ENCODE measurements at regions not wholly inside any gene's neighbourhood (a gene's known extent, or its start where the extent isn't known, plus 50 kb on each side); places are given as distances from the start of the nearest gene placed in this dataset.

DNA sequence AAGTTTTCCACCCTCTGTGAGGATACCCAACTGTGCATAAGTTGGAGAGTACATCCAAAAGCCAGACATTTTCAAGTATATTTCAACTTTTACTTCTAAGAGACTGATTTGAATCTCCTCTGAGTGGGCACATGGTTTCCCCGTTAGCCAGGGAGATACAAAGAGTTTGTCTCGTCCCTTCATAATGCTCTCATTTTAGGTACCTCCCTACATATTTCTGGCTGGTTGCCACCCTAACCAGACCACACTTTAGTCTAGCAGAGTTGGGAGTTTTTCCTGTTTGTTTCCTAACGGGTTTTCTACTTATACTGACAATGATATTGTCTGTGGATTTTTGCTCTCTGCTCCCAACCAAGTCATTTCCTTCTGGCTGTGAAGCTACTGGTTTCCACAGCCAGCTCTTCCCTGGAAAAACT, 180.3 kb downstream of the CCDC71L start:
- no peak for TF ChIP-seq CTCF (conservative IDR thresholded peaks at IDR 0.05; ENCODE audit: low read depth, low read length)
- no peak overlapping the region for H3K4me3 ChIP-seq (ENCODE audit: low read depth, low read length)
- peak; percentile 22 for DNase-seq (ENCODE audit: low read depth)

GRCh38 chr7:106480161-106480579, 180.8 kb downstream of the CCDC71L start:
- TF ChIP-seq CTCF (conservative IDR thresholded peaks at IDR 0.05; ENCODE audit: low read depth, low read length), result no peak
- peak; percentile 19 for DNase-seq (ENCODE audit: low read depth)
- no peak overlapping the region for H3K4me3 ChIP-seq (ENCODE audit: low read depth, low read length)

DNA sequence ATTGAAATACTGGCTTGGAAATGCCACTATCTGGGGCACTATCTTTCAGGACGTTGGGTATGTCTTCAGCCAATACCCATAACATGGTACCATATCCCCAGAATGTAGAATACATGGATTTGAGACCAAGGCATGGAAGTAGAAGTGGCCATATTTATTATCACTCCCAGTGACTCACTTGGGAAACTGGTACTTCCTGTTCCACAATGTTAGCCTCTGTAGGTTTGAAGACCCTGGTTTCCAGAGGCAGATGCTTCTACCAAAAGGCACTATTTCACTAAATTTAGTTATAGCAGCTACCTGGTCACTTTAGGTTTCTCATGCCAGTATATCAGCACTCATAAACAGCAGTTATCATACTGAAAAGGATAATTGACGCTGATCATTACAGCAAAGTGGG, 184.2 kb downstream of the CCDC71L start:
- TF ChIP-seq CTCF (conservative IDR thresholded peaks at IDR 0.05; ENCODE audit: low read depth, low read length), result no peak
- no peak overlapping the region for H3K4me3 ChIP-seq (ENCODE audit: low read depth, low read length)
- DNase-seq (ENCODE audit: low read depth), result no peak

GRCh38 chr7:106472741-106473140, 188.0 kb upstream of the NAMPT start:
- no peak for TF ChIP-seq CTCF (conservative IDR thresholded peaks at IDR 0.05; ENCODE audit: low read depth, low read length)
- no peak overlapping the region for H3K4me3 ChIP-seq (ENCODE audit: low read depth, low read length)
- no peak for DNase-seq (ENCODE audit: low read depth)

- DNase-seq (ENCODE audit: low read depth), result no peak
Observed at GRCh38 chr7:106471686-106472440, 187.1 kb upstream of the NAMPT start.

DNA sequence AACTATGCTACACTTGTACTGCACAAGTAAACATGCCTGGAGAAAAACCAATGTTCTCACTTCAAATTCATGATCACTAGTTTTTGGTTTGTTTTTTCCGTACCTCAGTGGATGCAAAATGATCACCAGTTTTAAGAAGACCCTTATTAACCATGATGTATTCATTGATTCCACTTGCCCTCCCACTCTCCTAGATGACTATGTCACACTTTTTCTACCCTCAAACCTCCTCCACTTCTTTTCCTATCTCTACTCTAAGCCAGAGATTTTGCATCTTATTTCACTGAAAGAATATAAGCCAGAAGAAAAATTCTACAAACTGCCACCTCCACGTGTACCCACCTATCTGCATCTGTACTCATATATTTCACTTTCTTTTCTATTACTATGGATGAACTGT, 186.2 kb upstream of the NAMPT start:
- DNase-seq (ENCODE audit: low read depth), result no peak
- no peak for TF ChIP-seq CTCF (conservative IDR thresholded peaks at IDR 0.05; ENCODE audit: low read depth, low read length)
- no peak overlapping the region for H3K4me3 ChIP-seq (ENCODE audit: low read depth, low read length)

More at GRCh38 chr7:106471686-106472440, 187.1 kb upstream of the NAMPT start:
- no peak overlapping the region for H3K4me3 ChIP-seq (ENCODE audit: low read depth, low read length)
- no peak for TF ChIP-seq CTCF (conservative IDR thresholded peaks at IDR 0.05; ENCODE audit: low read depth, low read length)

DNA sequence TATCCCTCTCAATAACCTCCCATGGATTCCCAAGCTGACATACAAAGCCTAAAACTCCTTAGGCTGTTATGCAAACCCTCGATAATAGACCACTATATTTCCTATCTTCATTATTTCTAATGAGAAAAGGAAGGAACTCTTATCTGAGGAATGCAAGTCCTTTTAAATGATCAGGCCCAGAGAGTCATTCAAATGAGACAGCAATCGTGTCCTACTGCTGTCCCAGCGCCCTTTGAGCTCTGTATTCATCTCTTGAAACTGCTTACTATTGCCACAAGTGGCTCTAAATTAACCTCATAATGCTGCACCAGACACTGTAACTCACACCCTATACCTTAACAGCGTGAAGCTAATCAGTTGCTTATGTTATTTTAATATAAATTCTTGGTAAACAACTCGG, 182.1 kb upstream of the NAMPT start:
- TF ChIP-seq CTCF (conservative IDR thresholded peaks at IDR 0.05; ENCODE audit: low read depth, low read length), result no peak
- H3K4me3 ChIP-seq (ENCODE audit: low read depth, low read length), result no peak overlapping the region
- DNase-seq (ENCODE audit: low read depth), result no peak
